Activated T-cell treated with anti-CD3 and anti-CD28 coated beads, Interleukin-2, amount 50 U/mL, for 24 hours (primary cell): ENCODE measurements at regions not wholly inside any gene's neighbourhood (a gene's known extent, or its start where the extent isn't known, plus 50 kb on each side); places are given as distances from the start of the nearest gene placed in this dataset.
A peak's percentile ranks its signal among the peaks of the same experiment; 100 is the strongest.
"Not testable (repeated sequence)": the region's sequence is repeated elsewhere in the genome, so short reads cannot be mapped to it uniquely, and the experiment has no call there.

ENCODE experiments used
- DNase-seq: peaks from one replicate; pipeline ENCODE4 v3.0.0-alpha.2; 2020
- H3K27ac Mint-ChIP-seq: 2 replicates; pipeline ENCODE4 v1.8.0; 2020; ENCODE audit warnings: mild to moderate bottlenecking, mixed read lengths
- H3K27me3 Mint-ChIP-seq: 2 replicates; pipeline ENCODE4 v1.8.0; 2020; ENCODE audit warnings: mixed read lengths
- H3K36me3 Mint-ChIP-seq: 2 replicates; pipeline ENCODE4 v1.8.0; 2020; ENCODE audit warnings: low read depth, mixed read lengths
- H3K4me1 Mint-ChIP-seq: 2 replicates; pipeline ENCODE4 v1.8.0; 2020; ENCODE audit warnings: low read depth, mixed read lengths
- H3K4me3 Mint-ChIP-seq: 2 replicates; pipeline ENCODE4 v1.8.0; 2020; ENCODE audit warnings: mild to moderate bottlenecking, moderate library complexity, mixed read lengths
- H3K9me3 Mint-ChIP-seq: 2 replicates; pipeline ENCODE4 v1.8.0; 2020; ENCODE audit warnings: mixed read lengths

GRCh38 chr19:24033301-24033962 is 53.6 kb upstream of the ZNF254 start:
- Mint-ChIP-seq H3K27me3 (no peaks in the 10 kb centered on the region), H3K36me3 (peaks cover 37% of the 10 kb centered on the region), H3K4me3 (peak overlapping the region; percentile 99), H3K9me3 (no peaks in the 10 kb centered on the region), H3K4me1 (peaks cover 50% of the 10 kb centered on the region), H3K27ac (peak overlapping the region; percentile 98)
- DNase-seq = peak; percentile 81

GRCh38 chr19:24033963-24034342 is 53.0 kb upstream of the ZNF254 start:
- Mint-ChIP-seq H3K9me3 (no peaks in the 10 kb centered on the region), H3K36me3 (peaks cover 42% of the 10 kb centered on the region), H3K27me3 (no peaks in the 10 kb centered on the region), H3K4me3 (peak overlapping the region; percentile 99), H3K27ac (peak overlapping the region; percentile 98), H3K4me1 (peaks cover 55% of the 10 kb centered on the region)
- DNase-seq = no peak

- not testable (repeated sequence) for H3K9me3 Mint-ChIP-seq, H3K27me3 Mint-ChIP-seq, DNase-seq
- Mint-ChIP-seq H3K4me3 (peak overlapping the region; percentile 49), H3K27ac (peak overlapping the region; percentile 33), H3K4me1 (peaks cover 61% of the 10 kb centered on the region), H3K36me3 (peaks cover 54% of the 10 kb centered on the region)
Observed at GRCh38 chr19:24035261-24035880, 51.6 kb upstream of the ZNF254 start.
